Endothelial cell of umbilical vein (primary cell): ENCODE measurements at regions not wholly inside any gene's neighbourhood (a gene's known extent, or its start where the extent isn't known, plus 50 kb on each side); places are given as distances from the start of the nearest gene placed in this dataset.

Experiments used
- EZH2 ChIP-seq: IDR thresholded peaks from 2 replicates; pipeline ENCODE4 v1.6.1; 2012; ENCODE audit warnings: borderline replicate concordance, low read depth, mild to moderate bottlenecking, moderate library complexity, low read length, inconsistent platforms; ENCODE audit not compliant: severe bottlenecking
- FOS ChIP-seq: IDR thresholded peaks from 2 replicates; pipeline ENCODE4 v1.6.1; 2011; ENCODE audit warnings: mild to moderate bottlenecking, low read length, moderate library complexity, borderline replicate concordance; ENCODE audit not compliant: insufficient read depth
- GATA2 ChIP-seq: IDR thresholded peaks from 2 replicates; pipeline ENCODE4 v1.7.0; 2011; ENCODE audit warnings: low read depth, mild to moderate bottlenecking, moderate library complexity, mixed read lengths, low read length; ENCODE audit not compliant: insufficient read length, insufficient read depth
- JUN ChIP-seq: IDR thresholded peaks from 2 replicates; pipeline ENCODE4 v1.6.1; 2011; ENCODE audit warnings: borderline replicate concordance, low read depth; ENCODE audit not compliant: insufficient read length, insufficient read depth
- MYC ChIP-seq: IDR thresholded peaks from one replicate; pipeline ENCODE4 v1.6.1; 2011; ENCODE audit warnings: mild to moderate bottlenecking, low read depth, low read length
- POLR2A ChIP-seq: IDR thresholded peaks from 2 replicates; pipeline ENCODE4 v1.6.1; 2012; ENCODE audit warnings: low read depth, mild to moderate bottlenecking, control low read depth, low read length
- POLR2AphosphoS5 ChIP-seq: IDR thresholded peaks from 2 replicates; pipeline ENCODE4 v1.6.1; 2012; ENCODE audit warnings: low read depth, mild to moderate bottlenecking, control low read depth, low read length, moderate library complexity; ENCODE audit not compliant: insufficient read depth
- TF ChIP-seq, protein P1 (sequence below), 2 donors: IDR thresholded peaks; 1 replicate in 1 of 2; 2 replicates in 1 of 2; pipeline ENCODE4 v1.5.1; 2011; ENCODE audit warnings: low read length in 2 of 2, mild to moderate bottlenecking in 2 of 2, moderate library complexity in 2 of 2, control low read depth in 1 of 2, inconsistent platforms in 1 of 2, low read depth in 1 of 2; ENCODE audit not compliant: insufficient read depth in 1 of 2; ENCODE audit errors: extremely low read depth in 1 of 2
- TF ChIP-seq, protein P2 (sequence below): IDR thresholded peaks from 2 replicates; pipeline ENCODE4 v1.6.1; 2011; ENCODE audit not compliant: insufficient read depth, insufficient read length

DNA sequence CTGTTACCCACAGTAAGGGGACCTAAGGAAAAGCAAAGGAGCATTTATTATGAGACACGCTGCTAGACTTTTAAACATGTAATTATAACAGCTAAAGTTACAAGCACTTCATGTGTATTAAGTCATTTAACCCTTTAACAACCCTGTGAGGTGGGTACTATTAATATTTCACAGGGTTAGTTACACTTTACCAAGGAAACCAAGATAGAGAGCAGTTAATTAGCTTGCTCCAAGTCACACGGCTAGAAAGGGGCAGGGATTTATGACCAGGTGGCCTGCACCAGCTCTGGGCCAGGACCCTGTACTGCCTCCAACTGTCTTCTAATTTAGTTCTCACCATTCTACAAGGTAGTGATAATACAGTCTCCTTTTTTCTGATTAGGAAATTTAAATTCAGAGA, 74.9 kb downstream of the RPL27A start:
- TF ChIP-seq, protein P1, sequence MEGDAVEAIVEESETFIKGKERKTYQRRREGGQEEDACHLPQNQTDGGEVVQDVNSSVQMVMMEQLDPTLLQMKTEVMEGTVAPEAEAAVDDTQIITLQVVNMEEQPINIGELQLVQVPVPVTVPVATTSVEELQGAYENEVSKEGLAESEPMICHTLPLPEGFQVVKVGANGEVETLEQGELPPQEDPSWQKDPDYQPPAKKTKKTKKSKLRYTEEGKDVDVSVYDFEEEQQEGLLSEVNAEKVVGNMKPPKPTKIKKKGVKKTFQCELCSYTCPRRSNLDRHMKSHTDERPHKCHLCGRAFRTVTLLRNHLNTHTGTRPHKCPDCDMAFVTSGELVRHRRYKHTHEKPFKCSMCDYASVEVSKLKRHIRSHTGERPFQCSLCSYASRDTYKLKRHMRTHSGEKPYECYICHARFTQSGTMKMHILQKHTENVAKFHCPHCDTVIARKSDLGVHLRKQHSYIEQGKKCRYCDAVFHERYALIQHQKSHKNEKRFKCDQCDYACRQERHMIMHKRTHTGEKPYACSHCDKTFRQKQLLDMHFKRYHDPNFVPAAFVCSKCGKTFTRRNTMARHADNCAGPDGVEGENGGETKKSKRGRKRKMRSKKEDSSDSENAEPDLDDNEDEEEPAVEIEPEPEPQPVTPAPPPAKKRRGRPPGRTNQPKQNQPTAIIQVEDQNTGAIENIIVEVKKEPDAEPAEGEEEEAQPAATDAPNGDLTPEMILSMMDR (IDR thresholded peaks at IDR 0.05; ENCODE audit: extremely low read depth in 1 of 2, insufficient read depth in 1 of 2, low read depth in 1 of 2, low read length in 2 of 2): no peak
- TF ChIP-seq EZH2 (no peak), POLR2A (no peak), POLR2AphosphoS5 (no peak), GATA2 (no peak), JUN (no peak), FOS (no peak), MYC (no peak)
- TF ChIP-seq, protein P2, sequence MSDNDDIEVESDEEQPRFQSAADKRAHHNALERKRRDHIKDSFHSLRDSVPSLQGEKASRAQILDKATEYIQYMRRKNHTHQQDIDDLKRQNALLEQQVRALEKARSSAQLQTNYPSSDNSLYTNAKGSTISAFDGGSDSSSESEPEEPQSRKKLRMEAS: no peak
